ENCODE measurements at regions not wholly inside any gene's neighbourhood (a gene's known extent, or its start where the extent isn't known, plus 50 kb on each side); places are given as distances from the start of the nearest gene placed in this dataset.
A peak's percentile ranks its signal among the peaks of the same experiment; 100 is the strongest.

- Histone ChIP-seq H2BK5ac (ENCODE audit: low read depth, low read length, poor library complexity, severe bottlenecking) (no peak overlapping the region), H2BK12ac (ENCODE audit: low read length in 2 of 2) (no peak overlapping the region), H3K9ac (ENCODE audit: low read length) (no peak overlapping the region), H2BK120ac (ENCODE audit: low read depth, low read length) (no peak overlapping the region), H2BK15ac (ENCODE audit: low read depth, poor library complexity, severe bottlenecking) (no peak overlapping the region), H3K18ac (ENCODE audit: low read depth in 1 of 2, low read length in 2 of 2) (no peak overlapping the region), H3K14ac (ENCODE audit: low read length in 2 of 2) (peak overlapping the region in 1 of 2 experiments; percentile 36), H3K23ac (ENCODE audit: low read length in 2 of 2) (no peak overlapping the region), H2AFZ (ENCODE audit: low read depth, low read length) (no peak overlapping the region), H3K36me3 (ENCODE audit: control insufficient read depth in 1 of 2, insufficient read depth in 2 of 2, low read depth in 1 of 2, low read length in 2 of 2) (no peaks in the 10 kb centered on the region), H2AK5ac (ENCODE audit: low read length, severe bottlenecking) (no peak overlapping the region), H3K4me3 (ENCODE audit: insufficient read depth in 1 of 2, low read depth in 1 of 2, low read length in 2 of 2) (no peak overlapping the region), H3K9me3 (ENCODE audit: control insufficient read depth, low read length) (no peaks in the 10 kb centered on the region), H3K4me1 (ENCODE audit: control insufficient read depth, insufficient read depth, low read depth, low read length) (no peaks in the 10 kb centered on the region), H4K91ac (ENCODE audit: low read length) (no peak overlapping the region), H3K27ac (ENCODE audit: low read length, poor library complexity, severe bottlenecking) (no peak overlapping the region), H3K27me3 (ENCODE audit: control insufficient read depth in 1 of 2, insufficient read depth in 1 of 2, low read length in 2 of 2) (no peaks in the 10 kb centered on the region), H4K8ac (ENCODE audit: low read length) (no peak overlapping the region), H3K4me2 (ENCODE audit: low read length, poor library complexity, severe bottlenecking) (no peak overlapping the region), H3K79me1 (replicated peaks; ENCODE audit: low read length, poor library complexity, severe bottlenecking) (no peaks in the 10 kb centered on the region), H3K4ac (ENCODE audit: low read depth in 1 of 2, low read length in 2 of 2) (no peak overlapping the region)
- DNase-seq, result no peak
Observed at GRCh38 chr10:53177468-53177867, 404.9 kb upstream of the MBL2 start.

- no peak overlapping the region for H4K91ac ChIP-seq (ENCODE audit: low read length)
- no peak overlapping the region for H2BK120ac ChIP-seq (ENCODE audit: low read depth, low read length)
- H3K9me3 ChIP-seq (ENCODE audit: control insufficient read depth, low read length), result no peaks in the 10 kb centered on the region
- no peak overlapping the region for H2AK5ac ChIP-seq (ENCODE audit: low read length, severe bottlenecking)
- H3K14ac ChIP-seq (ENCODE audit: low read length in 2 of 2), result no peak overlapping the region
- H3K36me3 ChIP-seq (ENCODE audit: control insufficient read depth in 1 of 2, insufficient read depth in 2 of 2, low read depth in 1 of 2, low read length in 2 of 2), result no peaks in the 10 kb centered on the region
- no peaks in the 10 kb centered on the region for H3K4me1 ChIP-seq (ENCODE audit: control insufficient read depth, insufficient read depth, low read depth, low read length)
- no peaks in the 10 kb centered on the region for H3K79me1 ChIP-seq (replicated peaks; ENCODE audit: low read length, poor library complexity, severe bottlenecking)
- H4K8ac ChIP-seq (ENCODE audit: low read length), result no peak overlapping the region
- H3K4me2 ChIP-seq (ENCODE audit: low read length, poor library complexity, severe bottlenecking), result no peak overlapping the region
- no peak overlapping the region for H3K18ac ChIP-seq (ENCODE audit: low read depth in 1 of 2, low read length in 2 of 2)
- no peak overlapping the region for H3K4ac ChIP-seq (ENCODE audit: low read depth in 1 of 2, low read length in 2 of 2)
- no peak overlapping the region for H3K23ac ChIP-seq (ENCODE audit: low read length in 2 of 2)
- H2AFZ ChIP-seq (ENCODE audit: low read depth, low read length), result no peak overlapping the region
- H2BK12ac ChIP-seq (ENCODE audit: low read length in 2 of 2), result no peak overlapping the region
- 78% methylated on average over 2 of the region's 3 CpGs for WGBS
- no peak overlapping the region for H3K4me3 ChIP-seq (ENCODE audit: insufficient read depth in 1 of 2, low read depth in 1 of 2, low read length in 2 of 2)
- H2BK5ac ChIP-seq (ENCODE audit: low read depth, low read length, poor library complexity, severe bottlenecking), result no peak overlapping the region
- no peaks in the 10 kb centered on the region for H3K27me3 ChIP-seq (ENCODE audit: control insufficient read depth in 1 of 2, insufficient read depth in 1 of 2, low read length in 2 of 2)
- DNase-seq, result no peak
- no peak overlapping the region for H3K9ac ChIP-seq (ENCODE audit: low read length)
- H3K27ac ChIP-seq (ENCODE audit: low read length, poor library complexity, severe bottlenecking), result no peak overlapping the region
- no peak overlapping the region for H2BK15ac ChIP-seq (ENCODE audit: low read depth, poor library complexity, severe bottlenecking)
Observed at GRCh38 chr10:53166325-53166724, 393.7 kb upstream of the MBL2 start.

GRCh38 chr10:53162856-53163255, 390.3 kb upstream of the MBL2 start:
- no peak overlapping the region for H3K14ac ChIP-seq (ENCODE audit: low read length in 2 of 2)
- H2BK12ac ChIP-seq (ENCODE audit: low read length in 2 of 2), result no peak overlapping the region
- no peak overlapping the region for H2BK120ac ChIP-seq (ENCODE audit: low read depth, low read length)
- no peaks in the 10 kb centered on the region for H3K79me1 ChIP-seq (replicated peaks; ENCODE audit: low read length, poor library complexity, severe bottlenecking)
- H2BK15ac ChIP-seq (ENCODE audit: low read depth, poor library complexity, severe bottlenecking), result no peak overlapping the region
- no peaks in the 10 kb centered on the region for H3K4me1 ChIP-seq (ENCODE audit: control insufficient read depth, insufficient read depth, low read depth, low read length)
- no peaks in the 10 kb centered on the region for H3K27me3 ChIP-seq (ENCODE audit: control insufficient read depth in 1 of 2, insufficient read depth in 1 of 2, low read length in 2 of 2)
- DNase-seq, result no peak
- no peak overlapping the region for H4K8ac ChIP-seq (ENCODE audit: low read length)
- no peak overlapping the region for H3K23ac ChIP-seq (ENCODE audit: low read length in 2 of 2)
- H2BK5ac ChIP-seq (ENCODE audit: low read depth, low read length, poor library complexity, severe bottlenecking), result no peak overlapping the region
- no peak overlapping the region for H2AK5ac ChIP-seq (ENCODE audit: low read length, severe bottlenecking)
- no peak overlapping the region for H3K9ac ChIP-seq (ENCODE audit: low read length)
- H3K9me3 ChIP-seq (ENCODE audit: control insufficient read depth, low read length), result no peaks in the 10 kb centered on the region
- H3K27ac ChIP-seq (ENCODE audit: low read length, poor library complexity, severe bottlenecking), result no peak overlapping the region
- 100% methylated on average over 3 of the region's 3 CpGs for WGBS
- no peak overlapping the region for H3K4me2 ChIP-seq (ENCODE audit: low read length, poor library complexity, severe bottlenecking)
- H3K36me3 ChIP-seq (ENCODE audit: control insufficient read depth in 1 of 2, insufficient read depth in 2 of 2, low read depth in 1 of 2, low read length in 2 of 2), result no peaks in the 10 kb centered on the region
- H2AFZ ChIP-seq (ENCODE audit: low read depth, low read length), result no peak overlapping the region
- no peak overlapping the region for H3K4ac ChIP-seq (ENCODE audit: low read depth in 1 of 2, low read length in 2 of 2)
- H3K18ac ChIP-seq (ENCODE audit: low read depth in 1 of 2, low read length in 2 of 2), result no peak overlapping the region
- no peak overlapping the region for H4K91ac ChIP-seq (ENCODE audit: low read length)
- H3K4me3 ChIP-seq (ENCODE audit: insufficient read depth in 1 of 2, low read depth in 1 of 2, low read length in 2 of 2), result no peak overlapping the region

- Histone ChIP-seq H2BK12ac (ENCODE audit: low read length in 2 of 2) (no peak overlapping the region), H2BK5ac (ENCODE audit: low read depth, low read length, poor library complexity, severe bottlenecking) (no peak overlapping the region), H3K27ac (ENCODE audit: low read length, poor library complexity, severe bottlenecking) (no peak overlapping the region), H3K9ac (ENCODE audit: low read length) (no peak overlapping the region), H3K79me1 (replicated peaks; ENCODE audit: low read length, poor library complexity, severe bottlenecking) (no peaks in the 10 kb centered on the region), H4K91ac (ENCODE audit: low read length) (no peak overlapping the region), H3K27me3 (ENCODE audit: control insufficient read depth in 1 of 2, insufficient read depth in 1 of 2, low read length in 2 of 2) (no peaks in the 10 kb centered on the region), H3K4me1 (ENCODE audit: control insufficient read depth, insufficient read depth, low read depth, low read length) (no peaks in the 10 kb centered on the region), H3K4ac (ENCODE audit: low read depth in 1 of 2, low read length in 2 of 2) (no peak overlapping the region), H3K4me3 (ENCODE audit: insufficient read depth in 1 of 2, low read depth in 1 of 2, low read length in 2 of 2) (no peak overlapping the region), H4K8ac (ENCODE audit: low read length) (no peak overlapping the region), H3K36me3 (ENCODE audit: control insufficient read depth in 1 of 2, insufficient read depth in 2 of 2, low read depth in 1 of 2, low read length in 2 of 2) (no peaks in the 10 kb centered on the region), H3K4me2 (ENCODE audit: low read length, poor library complexity, severe bottlenecking) (no peak overlapping the region), H3K14ac (ENCODE audit: low read length in 2 of 2) (no peak overlapping the region), H3K9me3 (ENCODE audit: control insufficient read depth, low read length) (no peaks in the 10 kb centered on the region), H3K18ac (ENCODE audit: low read depth in 1 of 2, low read length in 2 of 2) (no peak overlapping the region), H2BK120ac (ENCODE audit: low read depth, low read length) (no peak overlapping the region), H2AK5ac (ENCODE audit: low read length, severe bottlenecking) (no peak overlapping the region), H2BK15ac (ENCODE audit: low read depth, poor library complexity, severe bottlenecking) (no peak overlapping the region), H2AFZ (ENCODE audit: low read depth, low read length) (no peak overlapping the region), H3K23ac (ENCODE audit: low read length in 2 of 2) (no peak overlapping the region)
- DNase-seq, result no peak
Observed at GRCh38 chr10:53161231-53161630, 388.6 kb upstream of the MBL2 start.

Measured in mesenchymal stem cell (in vitro differentiated cells and primary cell).